ENCODE measurements at regions not wholly inside any gene's neighbourhood (a gene's known extent, or its start where the extent isn't known, plus 50 kb on each side); places are given as distances from the start of the nearest gene placed in this dataset.
A peak's percentile ranks its signal among the peaks of the same experiment; 100 is the strongest.
"Not testable (repeated sequence)": the region's sequence is repeated elsewhere in the genome, so short reads cannot be mapped to it uniquely, and the experiment has no call there.

- intact Hi-C loops (cut with DNase I, micrococcal nuclease); H3K4me3 ChIP-seq; H3K4me1 ChIP-seq (ENCODE audit: low read depth); H3K36me3 ChIP-seq (ENCODE audit: low read depth); DNase-seq; ATAC-seq; H3K9me3 ChIP-seq: not testable (repeated sequence)
Observed at GRCh38 chr15:53923741-53924140, 54.5 kb upstream of the UNC13C start.

GRCh38 chr15:53918180-53919079 is 59.8 kb upstream of the UNC13C start:
- ATAC-seq (no peak), DNase-seq (no peak)
- intact Hi-C loops (cut with DNase I, micrococcal nuclease) = no loop called here
- no peaks in the 10 kb centered on the region for H3K36me3 ChIP-seq (ENCODE audit: low read depth)
- H3K9me3 ChIP-seq = no peaks in the 10 kb centered on the region
- no peak overlapping the region for H3K4me3 ChIP-seq
- H3K4me1 ChIP-seq (ENCODE audit: low read depth) = no peaks in the 10 kb centered on the region
- TF ChIP-seq CTCF (IDR thresholded peaks at IDR 0.05) = no peak

- no peak for ATAC-seq
- intact Hi-C loops (cut with DNase I, micrococcal nuclease) = no loop called here
- DNase-seq = no peak
- H3K4me3 ChIP-seq = no peak overlapping the region
- H3K36me3 ChIP-seq (ENCODE audit: low read depth) = no peaks in the 10 kb centered on the region
- TF ChIP-seq CTCF (IDR thresholded peaks at IDR 0.05) = no peak
- no peaks in the 10 kb centered on the region for H3K4me1 ChIP-seq (ENCODE audit: low read depth)
- no peaks in the 10 kb centered on the region for H3K9me3 ChIP-seq
Observed at GRCh38 chr15:53917109-53917508, 61.1 kb upstream of the UNC13C start.

GRCh38 chr15:53911431-53911830 is 66.8 kb upstream of the UNC13C start:
- H3K4me1 ChIP-seq (ENCODE audit: low read depth) = no peaks in the 10 kb centered on the region
- DNase-seq (no peak), ATAC-seq (no peak)
- H3K36me3 ChIP-seq (ENCODE audit: low read depth) = no peaks in the 10 kb centered on the region
- no peak overlapping the region for H3K4me3 ChIP-seq
- intact Hi-C loops (cut with DNase I, micrococcal nuclease) = no loop called here
- no peak for TF ChIP-seq CTCF (IDR thresholded peaks at IDR 0.05)
- no peaks in the 10 kb centered on the region for H3K9me3 ChIP-seq

GRCh38 chr15:53910852-53911251 is 67.4 kb upstream of the UNC13C start:
- intact Hi-C loops (cut with DNase I, micrococcal nuclease) = no loop called here
- Histone ChIP-seq H3K4me1 (ENCODE audit: low read depth) (no peaks in the 10 kb centered on the region), H3K36me3 (ENCODE audit: low read depth) (no peaks in the 10 kb centered on the region), H3K9me3 (no peaks in the 10 kb centered on the region), H3K4me3 (no peak overlapping the region)
- DNase-seq = peak in 1 of 3 donors; percentile 51
- ATAC-seq = no peak
- TF ChIP-seq CTCF (IDR thresholded peaks at IDR 0.05) = no peak

GRCh38 chr15:53910236-53910849 is 67.9 kb upstream of the UNC13C start:
- DNase-seq = peak in 1 of 3 donors; percentile 17
- Histone ChIP-seq H3K4me3 (no peak overlapping the region), H3K4me1 (ENCODE audit: low read depth) (no peaks in the 10 kb centered on the region), H3K36me3 (ENCODE audit: low read depth) (no peaks in the 10 kb centered on the region), H3K9me3 (no peaks in the 10 kb centered on the region)
- intact Hi-C loops (cut with DNase I, micrococcal nuclease) = no loop called here
- ATAC-seq = peak; percentile 74
- no peak for TF ChIP-seq CTCF (IDR thresholded peaks at IDR 0.05)
